HG03571 (cell line): ENCODE measurements at regions not wholly inside any gene's neighbourhood (a gene's known extent, or its start where the extent isn't known, plus 50 kb on each side); places are given as distances from the start of the nearest gene placed in this dataset.
"Not testable (repeated sequence)": the region's sequence is repeated elsewhere in the genome, so short reads cannot be mapped to it uniquely, and the experiment has no call there.

ENCODE experiments used
- ATAC-seq: cut with Tn5 transposase; IDR thresholded peaks from one replicate; pipeline ENCODE4 v1.9.1; 2021; ENCODE audit not compliant: unreplicated experiment

- no peak for ATAC-seq
Measured at GRCh38 chr13:64180756-64181155, 2765.1 kb upstream of the PCDH20 start.

- no peak for ATAC-seq
Measured at GRCh38 chr13:64165826-64166225, 2750.2 kb upstream of the PCDH20 start.

- no peak for ATAC-seq
Measured at GRCh38 chr13:64164435-64164834, 2748.8 kb upstream of the PCDH20 start.

- no peak for ATAC-seq
Measured at GRCh38 chr13:64160479-64160878, 2744.8 kb upstream of the PCDH20 start.

- ATAC-seq: no peak
Measured at GRCh38 chr13:64158908-64159307, 2743.3 kb upstream of the PCDH20 start.

GRCh38 chr13:64154514-64154913 is 2738.9 kb upstream of the PCDH20 start:
- ATAC-seq: no peak

- ATAC-seq: no peak
Measured at GRCh38 chr13:64130600-64130999, 2715.0 kb upstream of the PCDH20 start.

GRCh38 chr13:64130171-64130570 is 2714.5 kb upstream of the PCDH20 start:
- no peak for ATAC-seq

- ATAC-seq: no peak
Measured at GRCh38 chr13:64127856-64128255, 2712.2 kb upstream of the PCDH20 start.

GRCh38 chr13:64127192-64127591 is 2711.5 kb upstream of the PCDH20 start:
- ATAC-seq: no peak

GRCh38 chr13:64121023-64121709 is 2705.5 kb upstream of the PCDH20 start:
- not testable (repeated sequence) for ATAC-seq

GRCh38 chr13:64099994-64100393 is 2684.3 kb upstream of the PCDH20 start:
- no peak for ATAC-seq

- no peak for ATAC-seq
Measured at GRCh38 chr13:64090311-64090710, 2674.7 kb upstream of the PCDH20 start.

- no peak for ATAC-seq
Measured at GRCh38 chr13:64088491-64088890, 2672.8 kb upstream of the PCDH20 start.

GRCh38 chr13:64087624-64088023 is 2672.0 kb upstream of the PCDH20 start:
- no peak for ATAC-seq

GRCh38 chr13:64083811-64084210 is 2668.2 kb upstream of the PCDH20 start:
- ATAC-seq: no peak

GRCh38 chr13:64083396-64083795 is 2667.7 kb upstream of the PCDH20 start:
- ATAC-seq: no peak

- no peak for ATAC-seq
Measured at GRCh38 chr13:64078480-64078936, 2662.9 kb upstream of the PCDH20 start.

- ATAC-seq: no peak
Measured at GRCh38 chr13:64078025-64078424, 2662.4 kb upstream of the PCDH20 start.

GRCh38 chr13:64077132-64077835 is 2661.6 kb upstream of the PCDH20 start:
- not testable (repeated sequence) for ATAC-seq

GRCh38 chr13:64075543-64076271 is 2660.1 kb upstream of the PCDH20 start:
- ATAC-seq: no peak

- ATAC-seq: no peak
Measured at GRCh38 chr13:64074971-64075474, 2659.4 kb upstream of the PCDH20 start.
